HepG2 (cell line): ENCODE measurements at regions not wholly inside any gene's neighbourhood (a gene's known extent, or its start where the extent isn't known, plus 50 kb on each side); places are given as distances from the start of the nearest gene placed in this dataset.

Experiments
- EZH2 ChIP-seq: conservative IDR thresholded peaks from 2 replicates; pipeline ENCODE4 v1.6.1; 2012; ENCODE audit warnings: mild to moderate bottlenecking, low read depth, low read length, moderate library complexity
- FOXK2 ChIP-seq: fragments of 450-650 bp; IDR thresholded peaks from 2 replicates; pipeline ENCODE4 v1.6.1; 2016
- HDAC2 ChIP-seq: sonication (generic); formaldehyde crosslinking; IDR thresholded peaks from 2 replicates; pipeline ENCODE4 v1.4.0; 2020; ENCODE audit warnings: missing genetic modification reagents
- KDM2A ChIP-seq: sonication (generic); formaldehyde crosslinking; IDR thresholded peaks from 2 replicates; pipeline ENCODE4 v1.4.0; 2020; ENCODE audit warnings: low read depth, missing genetic modification reagents, borderline replicate concordance
- KLF12 ChIP-seq: sonication (generic); formaldehyde crosslinking; IDR thresholded peaks from 2 replicates; pipeline ENCODE4 v1.4.0; 2020; ENCODE audit warnings: missing genetic modification reagents, borderline replicate concordance
- POLR2A ChIP-seq, 2 experiments: IDR thresholded peaks; 2 replicates each; pipeline ENCODE4 v1.6.1; 2011; ENCODE audit warnings: low read depth in 2 of 2, low read length in 2 of 2, mild to moderate bottlenecking in 1 of 2, moderate library complexity in 1 of 2; ENCODE audit not compliant: insufficient read depth in 1 of 2
- POLR2AphosphoS5 ChIP-seq: IDR thresholded peaks from 2 replicates; pipeline ENCODE4 v1.6.1; 2012; ENCODE audit warnings: low read depth, low read length
- PPARG ChIP-seq: conservative IDR thresholded peaks from 2 replicates; pipeline ENCODE4 v1.6.1; 2016; ENCODE audit warnings: missing biosample characterization, missing genetic modification reagents
- RELA ChIP-seq: sonication (generic); formaldehyde crosslinking; IDR thresholded peaks from 2 replicates; pipeline ENCODE4 v1.4.0; 2020; ENCODE audit warnings: missing genetic modification reagents
- ZKSCAN8 ChIP-seq: IDR thresholded peaks from 2 replicates; pipeline ENCODE4 v1.6.1; 2016; ENCODE audit warnings: borderline replicate concordance, missing genetic modification reagents, missing compliant biosample characterization
- ZNF562 ChIP-seq: sonication (generic); formaldehyde crosslinking; IDR thresholded peaks from 2 replicates; pipeline ENCODE4 v1.8.0; 2022; ENCODE audit warnings: missing genetic modification reagents, borderline replicate concordance
- TF ChIP-seq, protein P1 (sequence below): sonication (generic); formaldehyde crosslinking; IDR thresholded peaks from 2 replicates; pipeline ENCODE4 v1.5.1; 2020; ENCODE audit warnings: mild to moderate bottlenecking, missing genetic modification reagents, moderate library complexity
- TF ChIP-seq, protein P2 (sequence below): sonication (generic); formaldehyde crosslinking; IDR thresholded peaks from 2 replicates; pipeline ENCODE4 v1.5.0; 2020; ENCODE audit warnings: mild to moderate bottlenecking, missing genetic modification reagents, moderate library complexity

DNA sequence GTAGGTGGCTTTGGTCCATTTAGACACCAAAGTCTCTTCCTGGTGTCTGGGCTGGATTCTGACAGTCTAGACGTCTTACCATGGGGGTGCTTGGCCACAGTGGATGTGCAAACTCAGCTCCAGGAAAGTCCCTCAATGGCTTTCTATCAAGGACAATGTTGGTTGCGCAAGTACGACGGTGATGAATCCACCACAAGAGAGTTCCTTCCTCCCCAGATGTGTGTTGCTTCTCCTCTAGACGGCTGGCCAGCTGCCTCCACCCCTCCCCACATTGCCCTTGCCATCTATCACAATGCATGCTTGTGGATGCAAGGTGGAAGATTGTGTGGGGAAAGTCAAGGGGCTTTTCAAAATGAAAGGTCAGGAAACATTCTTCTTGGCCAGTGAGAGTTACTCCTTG lies 89.7 kb upstream of the IRX2 start:
- TF ChIP-seq PPARG (CRISPR knock-in tag) (no peak), POLR2AphosphoS5 (no peak), HDAC2 (CRISPR knock-in tag) (no peak), ZNF562 (no peak), RELA (no peak), POLR2A (IDR thresholded peaks at IDR 0.05; ENCODE audit: insufficient read depth in 1 of 2, low read depth in 2 of 2, low read length in 2 of 2) (no peak), ZKSCAN8 (no peak), KDM2A (CRISPR knock-in tag) (no peak), FOXK2 (no peak), EZH2 (no peak), KLF12 (CRISPR knock-in tag) (no peak)
- TF ChIP-seq, protein P1, sequence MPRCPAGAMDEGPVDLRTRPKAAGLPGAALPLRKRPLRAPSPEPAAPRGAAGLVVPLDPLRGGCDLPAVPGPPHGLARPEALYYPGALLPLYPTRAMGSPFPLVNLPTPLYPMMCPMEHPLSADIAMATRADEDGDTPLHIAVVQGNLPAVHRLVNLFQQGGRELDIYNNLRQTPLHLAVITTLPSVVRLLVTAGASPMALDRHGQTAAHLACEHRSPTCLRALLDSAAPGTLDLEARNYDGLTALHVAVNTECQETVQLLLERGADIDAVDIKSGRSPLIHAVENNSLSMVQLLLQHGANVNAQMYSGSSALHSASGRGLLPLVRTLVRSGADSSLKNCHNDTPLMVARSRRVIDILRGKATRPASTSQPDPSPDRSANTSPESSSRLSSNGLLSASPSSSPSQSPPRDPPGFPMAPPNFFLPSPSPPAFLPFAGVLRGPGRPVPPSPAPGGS = no peak
- TF ChIP-seq, protein P2, sequence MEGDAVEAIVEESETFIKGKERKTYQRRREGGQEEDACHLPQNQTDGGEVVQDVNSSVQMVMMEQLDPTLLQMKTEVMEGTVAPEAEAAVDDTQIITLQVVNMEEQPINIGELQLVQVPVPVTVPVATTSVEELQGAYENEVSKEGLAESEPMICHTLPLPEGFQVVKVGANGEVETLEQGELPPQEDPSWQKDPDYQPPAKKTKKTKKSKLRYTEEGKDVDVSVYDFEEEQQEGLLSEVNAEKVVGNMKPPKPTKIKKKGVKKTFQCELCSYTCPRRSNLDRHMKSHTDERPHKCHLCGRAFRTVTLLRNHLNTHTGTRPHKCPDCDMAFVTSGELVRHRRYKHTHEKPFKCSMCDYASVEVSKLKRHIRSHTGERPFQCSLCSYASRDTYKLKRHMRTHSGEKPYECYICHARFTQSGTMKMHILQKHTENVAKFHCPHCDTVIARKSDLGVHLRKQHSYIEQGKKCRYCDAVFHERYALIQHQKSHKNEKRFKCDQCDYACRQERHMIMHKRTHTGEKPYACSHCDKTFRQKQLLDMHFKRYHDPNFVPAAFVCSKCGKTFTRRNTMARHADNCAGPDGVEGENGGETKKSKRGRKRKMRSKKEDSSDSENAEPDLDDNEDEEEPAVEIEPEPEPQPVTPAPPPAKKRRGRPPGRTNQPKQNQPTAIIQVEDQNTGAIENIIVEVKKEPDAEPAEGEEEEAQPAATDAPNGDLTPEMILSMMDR (CRISPR knock-in tag) = no peak
